Glutamatergic neuron (in vitro differentiated cells): ENCODE measurements at regions not wholly inside any gene's neighbourhood (a gene's known extent, or its start where the extent isn't known, plus 50 kb on each side); places are given as distances from the start of the nearest gene placed in this dataset.

Experiments
- DNase-seq: peaks from one replicate; pipeline ENCODE4 v3.0.0; 2022
- H3K27ac Mint-ChIP-seq: one replicate; pipeline ENCODE4 v1.8.0; 2020; ENCODE audit warnings: mild to moderate bottlenecking, mixed read lengths, inconsistent platforms; ENCODE audit not compliant: unreplicated experiment
- H3K27me3 Mint-ChIP-seq: one replicate; pipeline ENCODE4 v1.8.0; 2020; ENCODE audit warnings: mild to moderate bottlenecking, moderate library complexity, mixed read lengths, inconsistent platforms; ENCODE audit not compliant: unreplicated experiment
- H3K36me3 Mint-ChIP-seq: one replicate; pipeline ENCODE4 v1.8.0; 2020; ENCODE audit warnings: mild to moderate bottlenecking, mixed read lengths, inconsistent platforms; ENCODE audit not compliant: unreplicated experiment
- H3K4me1 Mint-ChIP-seq: one replicate; pipeline ENCODE4 v1.8.0; 2020; ENCODE audit warnings: mild to moderate bottlenecking, low read depth, mixed read lengths, inconsistent platforms; ENCODE audit not compliant: unreplicated experiment
- H3K4me3 Mint-ChIP-seq: one replicate; pipeline ENCODE4 v1.8.0; 2020; ENCODE audit warnings: mild to moderate bottlenecking, mixed read lengths, inconsistent platforms; ENCODE audit not compliant: unreplicated experiment
- H3K9me3 Mint-ChIP-seq: one replicate; pipeline ENCODE4 v1.8.0; 2020; ENCODE audit warnings: mild to moderate bottlenecking, moderate library complexity, mixed read lengths, inconsistent platforms; ENCODE audit not compliant: unreplicated experiment
- CTCF ChIP-seq: fragments of 200-600 bp; sonication (generic); IDR thresholded peaks from one replicate; pipeline ENCODE4 v1.5.0; 2021; ENCODE audit not compliant: partially characterized antibody, unreplicated experiment

GRCh38 chr1:98107256-98107655 is 186.4 kb upstream of the DPYD start:
- H3K4me1 Mint-ChIP-seq = no peaks in the 10 kb centered on the region
- TF ChIP-seq CTCF = no peak
- DNase-seq = no peak
- H3K4me3 Mint-ChIP-seq = no peak overlapping the region
- peaks cover 5% of the 10 kb centered on the region for H3K9me3 Mint-ChIP-seq
- no peak overlapping the region for H3K27ac Mint-ChIP-seq
- H3K36me3 Mint-ChIP-seq = peaks cover 16% of the 10 kb centered on the region
- H3K27me3 Mint-ChIP-seq = no peaks in the 10 kb centered on the region

- Mint-ChIP-seq H3K36me3 (peaks cover 16% of the 10 kb centered on the region), H3K4me3 (no peak overlapping the region), H3K27me3 (no peaks in the 10 kb centered on the region), H3K9me3 (peaks cover 5% of the 10 kb centered on the region), H3K27ac (no peak overlapping the region), H3K4me1 (no peaks in the 10 kb centered on the region)
- no peak for TF ChIP-seq CTCF
- no peak for DNase-seq
Measured at GRCh38 chr1:98104289-98104688, 183.5 kb upstream of the DPYD start.

- H3K27me3 Mint-ChIP-seq = no peaks in the 10 kb centered on the region
- peaks cover 16% of the 10 kb centered on the region for H3K36me3 Mint-ChIP-seq
- DNase-seq = no peak
Measured at GRCh38 chr1:98103617-98104285, 182.9 kb upstream of the DPYD start.

GRCh38 chr1:98102345-98103030 is 181.7 kb upstream of the DPYD start:
- no peak for TF ChIP-seq CTCF
- Mint-ChIP-seq H3K36me3 (peaks cover 5% of the 10 kb centered on the region), H3K9me3 (no peaks in the 10 kb centered on the region), H3K27me3 (no peaks in the 10 kb centered on the region), H3K27ac (no peak overlapping the region), H3K4me3 (no peak overlapping the region), H3K4me1 (no peaks in the 10 kb centered on the region)
- DNase-seq = no peak

More at GRCh38 chr1:98103617-98104285, 182.9 kb upstream of the DPYD start:
- peaks cover 5% of the 10 kb centered on the region for H3K9me3 Mint-ChIP-seq
- no peak overlapping the region for H3K4me3 Mint-ChIP-seq
- TF ChIP-seq CTCF = no peak
- H3K27ac Mint-ChIP-seq = no peak overlapping the region
- no peaks in the 10 kb centered on the region for H3K4me1 Mint-ChIP-seq

- H3K9me3 Mint-ChIP-seq = no peaks in the 10 kb centered on the region
- H3K4me3 Mint-ChIP-seq = no peak overlapping the region
- DNase-seq = no peak
- H3K27me3 Mint-ChIP-seq = no peaks in the 10 kb centered on the region
- H3K36me3 Mint-ChIP-seq = no peaks in the 10 kb centered on the region
- no peak for TF ChIP-seq CTCF
- H3K27ac Mint-ChIP-seq = no peak overlapping the region
- H3K4me1 Mint-ChIP-seq = no peaks in the 10 kb centered on the region
Measured at GRCh38 chr1:98101364-98101763, 180.5 kb upstream of the DPYD start.
